NB4 (cell line): ENCODE measurements at regions not wholly inside any gene's neighbourhood (a gene's known extent, or its start where the extent isn't known, plus 50 kb on each side); places are given as distances from the start of the nearest gene placed in this dataset.

Experiments
- POLR2A ChIP-seq: IDR thresholded peaks from 2 replicates; pipeline ENCODE4 v1.6.1; 2011; ENCODE audit warnings: mild to moderate bottlenecking; ENCODE audit not compliant: insufficient read length; ENCODE audit errors: extremely low read depth
- TF ChIP-seq, protein P1 (sequence below): IDR thresholded peaks from one replicate; pipeline ENCODE4 v1.5.1; 2012; ENCODE audit warnings: low read depth, low read length
- TF ChIP-seq, protein P2 (sequence below): IDR thresholded peaks from 2 replicates; pipeline ENCODE4 v1.6.1; 2011; ENCODE audit warnings: low read depth, low read length

DNA sequence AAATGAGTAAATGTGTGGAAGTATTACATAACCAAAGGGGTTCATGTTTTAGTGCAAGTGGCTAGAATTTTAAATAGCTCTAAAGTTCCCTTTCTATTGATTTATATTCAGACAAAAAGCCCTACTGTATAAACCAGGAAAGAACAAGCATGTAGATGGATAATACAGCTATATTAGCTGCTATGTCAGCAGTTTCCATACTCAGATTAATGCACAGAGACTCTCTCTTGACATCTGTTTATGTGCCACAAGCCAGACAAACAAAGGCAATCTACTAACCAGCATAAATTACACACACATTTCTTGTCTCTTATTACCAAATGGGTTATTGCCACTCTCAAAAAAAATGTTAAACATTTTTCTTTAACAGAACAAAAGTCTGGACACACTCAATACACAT is 760.1 kb upstream of the NECTIN3 start:
- TF ChIP-seq, protein P1, sequence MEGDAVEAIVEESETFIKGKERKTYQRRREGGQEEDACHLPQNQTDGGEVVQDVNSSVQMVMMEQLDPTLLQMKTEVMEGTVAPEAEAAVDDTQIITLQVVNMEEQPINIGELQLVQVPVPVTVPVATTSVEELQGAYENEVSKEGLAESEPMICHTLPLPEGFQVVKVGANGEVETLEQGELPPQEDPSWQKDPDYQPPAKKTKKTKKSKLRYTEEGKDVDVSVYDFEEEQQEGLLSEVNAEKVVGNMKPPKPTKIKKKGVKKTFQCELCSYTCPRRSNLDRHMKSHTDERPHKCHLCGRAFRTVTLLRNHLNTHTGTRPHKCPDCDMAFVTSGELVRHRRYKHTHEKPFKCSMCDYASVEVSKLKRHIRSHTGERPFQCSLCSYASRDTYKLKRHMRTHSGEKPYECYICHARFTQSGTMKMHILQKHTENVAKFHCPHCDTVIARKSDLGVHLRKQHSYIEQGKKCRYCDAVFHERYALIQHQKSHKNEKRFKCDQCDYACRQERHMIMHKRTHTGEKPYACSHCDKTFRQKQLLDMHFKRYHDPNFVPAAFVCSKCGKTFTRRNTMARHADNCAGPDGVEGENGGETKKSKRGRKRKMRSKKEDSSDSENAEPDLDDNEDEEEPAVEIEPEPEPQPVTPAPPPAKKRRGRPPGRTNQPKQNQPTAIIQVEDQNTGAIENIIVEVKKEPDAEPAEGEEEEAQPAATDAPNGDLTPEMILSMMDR: no peak
- no peak for TF ChIP-seq POLR2A
- TF ChIP-seq, protein P2, sequence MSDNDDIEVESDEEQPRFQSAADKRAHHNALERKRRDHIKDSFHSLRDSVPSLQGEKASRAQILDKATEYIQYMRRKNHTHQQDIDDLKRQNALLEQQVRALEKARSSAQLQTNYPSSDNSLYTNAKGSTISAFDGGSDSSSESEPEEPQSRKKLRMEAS: no peak
